Skeletal muscle tissue (tissue), 3 donors: ENCODE measurements at regions not wholly inside any gene's neighbourhood (a gene's known extent, or its start where the extent isn't known, plus 50 kb on each side); places are given as distances from the start of the nearest gene placed in this dataset.

Source experiments
- H3K27ac ChIP-seq: one replicate; pipeline ENCODE4 v1.7.0; 2013; ENCODE audit warnings: mild to moderate bottlenecking, low read depth, low read length, inconsistent platforms
- H3K27me3 ChIP-seq, 3 donors: one replicate each; pipeline ENCODE4 v1.7.0; 2013; ENCODE audit warnings: low read length in 3 of 3; ENCODE audit not compliant: control insufficient read depth in 3 of 3, insufficient read depth in 3 of 3
- H3K36me3 ChIP-seq, 3 donors: one replicate each; pipeline ENCODE4 v1.7.0; 2013; ENCODE audit warnings: low read length in 3 of 3; ENCODE audit not compliant: control insufficient read depth in 3 of 3, insufficient read depth in 3 of 3
- H3K4me1 ChIP-seq, 3 donors: one replicate each; pipeline ENCODE4 v1.7.0; 2013; ENCODE audit warnings: low read length in 3 of 3, mild to moderate bottlenecking in 3 of 3; ENCODE audit not compliant: control insufficient read depth in 3 of 3, insufficient read depth in 3 of 3
- H3K4me3 ChIP-seq, 3 donors: one replicate each; pipeline ENCODE4 v1.7.0; 2013; ENCODE audit warnings: low read length in 3 of 3
- H3K9ac ChIP-seq, 3 donors: one replicate each; pipeline ENCODE4 v1.7.0; 2013; ENCODE audit warnings: low read length in 3 of 3, mild to moderate bottlenecking in 3 of 3, moderate library complexity in 2 of 3, low read depth in 1 of 3
- H3K9me3 ChIP-seq, 3 donors: one replicate each; pipeline ENCODE4 v1.7.0; 2013; ENCODE audit warnings: low read length in 3 of 3; ENCODE audit not compliant: control insufficient read depth in 3 of 3
- donor health status: Osteomylitis.

- H3K27ac ChIP-seq, result no peak overlapping the region
- no peaks in the 10 kb centered on the region for H3K9me3 ChIP-seq
- peaks cover 14 to 26% (median 16%) of the 10 kb centered on the region in 3 donors for H3K4me1 ChIP-seq
- no peak overlapping the region for H3K9ac ChIP-seq
- H3K36me3 ChIP-seq, result no peaks in the 10 kb centered on the region
- no peaks in the 10 kb centered on the region for H3K27me3 ChIP-seq
- H3K4me3 ChIP-seq, result no peak overlapping the region
Measured at GRCh38 chr2:226127682-226128081, 671.9 kb downstream of the IRS1 start.

- H3K27me3 ChIP-seq, result no peaks in the 10 kb centered on the region
- H3K9me3 ChIP-seq, result no peaks in the 10 kb centered on the region
- H3K4me1 ChIP-seq, result peaks cover 6 to 13% (median 9%) of the 10 kb centered on the region in 3 donors
- no peaks in the 10 kb centered on the region for H3K36me3 ChIP-seq
- H3K9ac ChIP-seq, result no peak overlapping the region
- no peak overlapping the region for H3K4me3 ChIP-seq
- no peak overlapping the region for H3K27ac ChIP-seq
Measured at GRCh38 chr2:226126104-226126503, 673.5 kb downstream of the IRS1 start.

GRCh38 chr2:226125176-226125883 is 674.3 kb downstream of the IRS1 start:
- Histone ChIP-seq H3K9ac (no peak overlapping the region), H3K27ac (no peak overlapping the region), H3K4me3 (no peak overlapping the region), H3K36me3 (no peaks in the 10 kb centered on the region), H3K9me3 (no peaks in the 10 kb centered on the region), H3K4me1 (peaks cover 4 to 9% (median 8%) of the 10 kb centered on the region in 3 donors), H3K27me3 (no peaks in the 10 kb centered on the region)

GRCh38 chr2:226124548-226125011 is 675.0 kb downstream of the IRS1 start:
- Histone ChIP-seq H3K4me3 (no peak overlapping the region), H3K9ac (no peak overlapping the region), H3K27me3 (no peaks in the 10 kb centered on the region), H3K9me3 (no peaks in the 10 kb centered on the region), H3K27ac (no peak overlapping the region), H3K36me3 (no peaks in the 10 kb centered on the region), H3K4me1 (peaks cover 4 to 9% (median 5%) of the 10 kb centered on the region in 3 donors)

- H3K9me3 ChIP-seq, result no peaks in the 10 kb centered on the region
Measured at GRCh38 chr2:226123300-226123699, 676.3 kb downstream of the IRS1 start.

GRCh38 chr2:226122041-226122440 is 677.6 kb downstream of the IRS1 start:
- H3K9ac ChIP-seq, result no peak overlapping the region
- no peaks in the 10 kb centered on the region for H3K9me3 ChIP-seq
- H3K36me3 ChIP-seq, result no peaks in the 10 kb centered on the region
- peaks cover 0 to 4% (median 0%) of the 10 kb centered on the region in 3 donors for H3K4me1 ChIP-seq
- H3K4me3 ChIP-seq, result no peak overlapping the region
- no peak overlapping the region for H3K27ac ChIP-seq
- H3K27me3 ChIP-seq, result no peaks in the 10 kb centered on the region

More at GRCh38 chr2:226123300-226123699, 676.3 kb downstream of the IRS1 start:
- no peaks in the 10 kb centered on the region for H3K27me3 ChIP-seq
- no peak overlapping the region for H3K9ac ChIP-seq
- H3K27ac ChIP-seq, result no peak overlapping the region
- H3K4me3 ChIP-seq, result no peak overlapping the region
- H3K4me1 ChIP-seq, result peaks cover under 1 to 4% (median 2%) of the 10 kb centered on the region in 3 donors
- H3K36me3 ChIP-seq, result no peaks in the 10 kb centered on the region

GRCh38 chr2:226121046-226121738 is 678.4 kb downstream of the IRS1 start:
- no peaks in the 10 kb centered on the region for H3K36me3 ChIP-seq
- H3K27ac ChIP-seq, result no peak overlapping the region
- no peak overlapping the region for H3K9ac ChIP-seq
- H3K27me3 ChIP-seq, result no peaks in the 10 kb centered on the region
- H3K4me1 ChIP-seq, result peaks cover 0 to 4% (median 0%) of the 10 kb centered on the region in 3 donors
- H3K4me3 ChIP-seq, result no peak overlapping the region
- no peaks in the 10 kb centered on the region for H3K9me3 ChIP-seq

- peak overlapping the region; percentile 41 for H3K27ac ChIP-seq
- no peaks in the 10 kb centered on the region for H3K36me3 ChIP-seq
- no peaks in the 10 kb centered on the region for H3K27me3 ChIP-seq
- no peaks in the 10 kb centered on the region for H3K9me3 ChIP-seq
- H3K4me1 ChIP-seq, result no peaks in the 10 kb centered on the region
- H3K9ac ChIP-seq, result peak overlapping the region in 1 of 3 donors; percentile 24
- H3K4me3 ChIP-seq, result peak overlapping the region in 1 of 3 donors; percentile 42
Measured at GRCh38 chr2:226118471-226119429, 680.9 kb downstream of the IRS1 start.

- no peak overlapping the region for H3K9ac ChIP-seq
- no peak overlapping the region for H3K27ac ChIP-seq
- no peaks in the 10 kb centered on the region for H3K9me3 ChIP-seq
- no peaks in the 10 kb centered on the region for H3K27me3 ChIP-seq
- no peak overlapping the region for H3K4me3 ChIP-seq
- no peaks in the 10 kb centered on the region for H3K36me3 ChIP-seq
- H3K4me1 ChIP-seq, result no peaks in the 10 kb centered on the region
Measured at GRCh38 chr2:226117510-226118065, 682.0 kb downstream of the IRS1 start.
